HepG2 (cell line): ENCODE measurements at regions not wholly inside any gene's neighbourhood (a gene's known extent, or its start where the extent isn't known, plus 50 kb on each side); places are given as distances from the start of the nearest gene placed in this dataset.

Experiments
- ATAC-seq: fragments of 200-7000 bp; cut with Tn5 transposase; 3 replicates; pipeline ENCODE4 v1.9.1; 2020; ENCODE audit warnings: mild to moderate bottlenecking, moderate library complexity
- BruUV-seq: library from RNA; stranded (reverse); fragments of 400-500 nt; replicated peaks from 2 replicates; lab custom pipeline; 2021; lab: Mats Ljungman, UMichigan
- CTCF ChIA-PET: fragments of 300-600 bp; formaldehyde crosslinking; extraction: SDS; loops from one replicate; lab custom pipeline; 2021; ENCODE audit warnings: low total read pairs, inconsistent platforms, low intra/inter-chr PET ratio; lab: Yijun Ruan, JAX
- POLR2A ChIA-PET: fragments of 350-600 bp; sonication (Branson Sonifier 250); formaldehyde crosslinking; loops from one replicate; lab custom pipeline; 2020; ENCODE audit warnings: antibody characterized with exemption, inconsistent platforms; lab: Yijun Ruan, JAX
- DNase-seq: peaks from one replicate; pipeline ENCODE4 v3.0.0-alpha.2; 2015; ENCODE audit warnings: low spot score
- FAIRE-seq: peaks from 3 replicates; lab custom pipeline; 2011; peaks lifted over from hg19 to GRCh38; lab: Jason Lieb, UNC
- H2AFZ ChIP-seq: one replicate; pipeline ENCODE4 v1.6.1; 2011; ENCODE audit warnings: low read length, inconsistent platforms
- H3K27ac ChIP-seq: fragments of 300-600 bp; 3 replicates; pipeline ENCODE4 v1.8.0; 2011; ENCODE audit warnings: mixed run types, mild to moderate bottlenecking, mixed read lengths, low read length, inconsistent platforms; ENCODE audit not compliant: insufficient read depth; ENCODE audit errors: extremely low read length
- H3K27me3 ChIP-seq, 2 experiments: fragments of 200-600 bp in 1 of 2; 2 replicates in 1 of 2; 3 replicates in 1 of 2; pipeline versions ENCODE4 v1.6.0 to v1.8.0; 2011; ENCODE audit warnings: low read length in 2 of 2, mild to moderate bottlenecking in 2 of 2, moderate library complexity in 2 of 2, inconsistent platforms in 1 of 2; ENCODE audit not compliant: insufficient read depth in 2 of 2, control insufficient read depth in 1 of 2
- H3K36me3 ChIP-seq, 2 experiments: fragments of 200-600 bp in 1 of 2; replicated peaks in 1 of 2; 2 replicates in 1 of 2; 3 replicates in 1 of 2; pipeline versions ENCODE4 v1.5.1 to v1.8.0; 2011; ENCODE audit warnings: low read length in 2 of 2, inconsistent platforms in 1 of 2; ENCODE audit not compliant: insufficient read depth in 2 of 2, control insufficient read depth in 1 of 2
- H3K4me1 ChIP-seq: 2 replicates; pipeline ENCODE4 v1.5.1; 2012; ENCODE audit warnings: low read length, inconsistent platforms; ENCODE audit not compliant: insufficient read depth
- H3K4me2 ChIP-seq: 2 replicates; pipeline ENCODE4 v1.6.0; 2011; ENCODE audit warnings: low read depth, low read length, inconsistent platforms
- H3K4me3 ChIP-seq, 3 experiments: fragments of 200-600 bp in 1 of 3; sonication (generic), shearing (Covaris generic) in 1 of 3; replicated peaks in 1 of 3; 2 replicates each; pipeline ENCODE4 v1.5.1; 2011 to 2016; ENCODE audit warnings: low read length in 3 of 3, inconsistent platforms in 2 of 3, low read depth in 2 of 3, mild to moderate bottlenecking in 2 of 3, control low read depth in 1 of 3, mixed read lengths in 1 of 3; ENCODE audit not compliant: insufficient read depth in 1 of 3
- H3K79me2 ChIP-seq: one replicate; pipeline ENCODE4 v1.6.1; 2011; ENCODE audit warnings: low read length, inconsistent platforms; ENCODE audit not compliant: insufficient read depth
- H3K9ac ChIP-seq: 2 replicates; pipeline ENCODE4 v1.6.0; 2011; ENCODE audit warnings: mild to moderate bottlenecking, low read depth, low read length, inconsistent platforms; ENCODE audit not compliant: insufficient read depth
- H3K9me3 ChIP-seq: 2 replicates; pipeline ENCODE4 v1.5.1; 2012; ENCODE audit warnings: mild to moderate bottlenecking, low read length
- H4K20me1 ChIP-seq: 2 replicates; pipeline ENCODE4 v1.6.0; 2011; ENCODE audit warnings: inconsistent platforms, mild to moderate bottlenecking, low read length, moderate library complexity; ENCODE audit not compliant: insufficient read depth
- KLF11 ChIP-seq: IDR thresholded peaks from 2 replicates; pipeline ENCODE4 v1.6.1; 2016; ENCODE audit warnings: missing compliant biosample characterization
- KLF16 ChIP-seq, 2 experiments: sonication (generic) in 1 of 2; formaldehyde crosslinking in 1 of 2; IDR thresholded peaks; 2 replicates each; pipeline versions ENCODE4 v1.6.1 to v1.8.0; 2016 to 2023; ENCODE audit warnings: missing genetic modification reagents in 2 of 2, missing compliant biosample characterization in 1 of 2
- NCOR1 ChIP-seq: fragments of 200-600 bp; sonication (generic); IDR thresholded peaks from 2 replicates; pipeline ENCODE4 v1.7.0; 2017; ENCODE audit warnings: antibody characterized with exemption, low read length, borderline replicate concordance
- NPAS2 ChIP-seq: sonication (generic); formaldehyde crosslinking; IDR thresholded peaks from 2 replicates; pipeline ENCODE4 v1.8.0; 2022; ENCODE audit warnings: mild to moderate bottlenecking, missing genetic modification reagents, borderline replicate concordance
- REPIN1 ChIP-seq: sonication (generic); formaldehyde crosslinking; IDR thresholded peaks from 2 replicates; pipeline ENCODE4 v1.8.0; 2022; ENCODE audit warnings: missing genetic modification reagents, low read depth, mild to moderate bottlenecking, borderline replicate concordance
- TRIM22 ChIP-seq: fragments of 450-650 bp; IDR thresholded peaks from 2 replicates; pipeline ENCODE4 v1.6.1; 2017
- ZNF510 ChIP-seq: sonication (generic); formaldehyde crosslinking; IDR thresholded peaks from 2 replicates; pipeline ENCODE4 v1.4.0; 2020; ENCODE audit warnings: low read depth, mild to moderate bottlenecking, missing genetic modification reagents
- ZNF546 ChIP-seq: sonication (generic); formaldehyde crosslinking; conservative IDR thresholded peaks from 2 replicates; pipeline ENCODE4 v1.8.1; 2023; ENCODE audit warnings: mild to moderate bottlenecking, missing genetic modification reagents
- ZNF800 ChIP-seq: sonication (generic); formaldehyde crosslinking; IDR thresholded peaks from 2 replicates; pipeline ENCODE4 v1.4.0; 2020; ENCODE audit warnings: missing genetic modification reagents
- WGBS: methylation state at CpG from one replicate; pipeline ENCODE4 v1.1.6; 2017; ENCODE audit warnings: low lambda C conversion rate; 5-methylcytosine and 5-hydroxymethylcytosine counted together
- in situ Hi-C: cut with HindIII; loops from 2 replicates; pipeline ENCODE4 v1.10.0; 2017; ENCODE audit warnings: low pct_unique_long_range_greater_than_20kb; ENCODE audit not compliant: extremely low pct_ligation_motif_present
- intact Hi-C: fragments of 100-400 bp; cut with micrococcal nuclease; formaldehyde crosslinking; loops from one replicate; pipeline ENCODE4 v1.10.0; 2022; ENCODE audit not compliant: unreplicated experiment
- TF ChIP-seq, protein P1 (sequence below): sonication (generic); formaldehyde crosslinking; IDR thresholded peaks from 2 replicates; pipeline ENCODE4 v1.8.1; 2022; ENCODE audit warnings: low read depth, mild to moderate bottlenecking, missing genetic modification reagents
- TF ChIP-seq, protein P2 (sequence below): sonication (generic); formaldehyde crosslinking; conservative IDR thresholded peaks from 2 replicates; pipeline ENCODE4 v1.4.0; 2020; ENCODE audit warnings: missing genetic modification reagents

DNA sequence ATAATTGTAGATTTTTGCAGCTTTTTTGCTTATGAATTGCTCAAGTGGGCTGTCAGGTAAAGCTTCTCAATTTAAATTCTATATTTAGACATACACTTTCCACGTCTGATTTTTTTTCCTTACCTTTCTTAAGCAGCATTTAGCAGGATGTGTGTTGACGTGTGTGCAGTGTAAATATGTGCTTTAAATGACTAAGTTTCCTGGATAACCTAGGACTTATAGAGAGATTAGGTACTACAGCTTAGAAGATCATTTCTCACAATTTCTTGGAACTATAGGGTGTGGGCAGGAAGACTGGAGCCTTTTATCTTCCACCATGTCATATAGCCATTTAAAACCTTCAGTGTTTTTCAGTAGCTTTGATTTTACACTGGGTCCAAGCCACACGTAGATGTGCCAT is 263.5 kb downstream of the NOVA1 start:
- ATAC-seq (no peak), FAIRE-seq (no peak), DNase-seq (no peak)
- Histone ChIP-seq H3K4me3 (no peak overlapping the region), H3K27me3 (no peaks in the 10 kb centered on the region), H3K9me3 (peaks cover 93% of the 10 kb centered on the region), H3K79me2 (no peaks in the 10 kb centered on the region), H3K4me2 (no peak overlapping the region), H3K9ac (no peak overlapping the region), H2AFZ (no peak overlapping the region), H3K4me1 (no peaks in the 10 kb centered on the region), H4K20me1 (no peaks in the 10 kb centered on the region), H3K36me3 (no peaks in the 10 kb centered on the region), H3K27ac (no peak overlapping the region)
- ChIA-PET POLR2A (no interaction called here), CTCF (no interaction called here)
- intact Hi-C loops (no loop called here), in situ Hi-C loops (no loop called here)
- BruUV-seq = no TSS peak
- WGBS = 2% methylated on average over 3 of the region's 3 CpGs
- no peak for TF ChIP-seq ZNF800 (CRISPR knock-in tag)

- WGBS = 8% methylated on average over 11 of the region's 11 CpGs
- FAIRE-seq = no peak
- ATAC-seq = no peak
- H3K4me3 ChIP-seq = no peak overlapping the region
- BruUV-seq = no TSS peak
- no peak for DNase-seq
- H3K79me2 ChIP-seq = no peaks in the 10 kb centered on the region
- H3K9me3 ChIP-seq = peaks cover 91% of the 10 kb centered on the region
- H3K4me2 ChIP-seq = no peak overlapping the region
- H3K4me1 ChIP-seq = no peaks in the 10 kb centered on the region
- no peaks in the 10 kb centered on the region for H3K36me3 ChIP-seq
- H2AFZ ChIP-seq = no peak overlapping the region
- intact Hi-C loops = no loop called here
- no peak overlapping the region for H3K9ac ChIP-seq
- no peaks in the 10 kb centered on the region for H3K27me3 ChIP-seq
- in situ Hi-C loops = no loop called here
- no peaks in the 10 kb centered on the region for H4K20me1 ChIP-seq
- H3K27ac ChIP-seq = no peak overlapping the region
- ChIA-PET CTCF (no interaction called here), POLR2A (no interaction called here)
- TF ChIP-seq REPIN1 (no peak), KLF11 (no peak), TRIM22 (no peak), NPAS2 (no peak), ZNF510 (CRISPR knock-in tag) (no peak), KLF16 (CRISPR knock-in tag; IDR thresholded peaks at IDR 0.05) (no peak), NCOR1 (no peak), ZNF546 (CRISPR knock-in tag) (no peak)
- TF ChIP-seq, protein P1, sequence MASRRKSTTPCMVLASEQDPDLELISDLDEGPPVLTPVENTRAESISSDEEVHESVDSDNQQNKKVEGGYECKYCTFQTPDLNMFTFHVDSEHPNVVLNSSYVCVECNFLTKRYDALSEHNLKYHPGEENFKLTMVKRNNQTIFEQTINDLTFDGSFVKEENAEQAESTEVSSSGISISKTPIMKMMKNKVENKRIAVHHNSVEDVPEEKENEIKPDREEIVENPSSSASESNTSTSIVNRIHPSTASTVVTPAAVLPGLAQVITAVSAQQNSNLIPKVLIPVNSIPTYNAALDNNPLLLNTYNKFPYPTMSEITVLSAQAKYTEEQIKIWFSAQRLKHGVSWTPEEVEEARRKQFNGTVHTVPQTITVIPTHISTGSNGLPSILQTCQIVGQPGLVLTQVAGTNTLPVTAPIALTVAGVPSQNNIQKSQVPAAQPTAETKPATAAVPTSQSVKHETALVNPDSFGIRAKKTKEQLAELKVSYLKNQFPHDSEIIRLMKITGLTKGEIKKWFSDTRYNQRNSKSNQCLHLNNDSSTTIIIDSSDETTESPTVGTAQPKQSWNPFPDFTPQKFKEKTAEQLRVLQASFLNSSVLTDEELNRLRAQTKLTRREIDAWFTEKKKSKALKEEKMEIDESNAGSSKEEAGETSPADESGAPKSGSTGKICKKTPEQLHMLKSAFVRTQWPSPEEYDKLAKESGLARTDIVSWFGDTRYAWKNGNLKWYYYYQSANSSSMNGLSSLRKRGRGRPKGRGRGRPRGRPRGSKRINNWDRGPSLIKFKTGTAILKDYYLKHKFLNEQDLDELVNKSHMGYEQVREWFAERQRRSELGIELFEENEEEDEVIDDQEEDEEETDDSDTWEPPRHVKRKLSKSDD (CRISPR knock-in tag) = no peak
- TF ChIP-seq, protein P2, sequence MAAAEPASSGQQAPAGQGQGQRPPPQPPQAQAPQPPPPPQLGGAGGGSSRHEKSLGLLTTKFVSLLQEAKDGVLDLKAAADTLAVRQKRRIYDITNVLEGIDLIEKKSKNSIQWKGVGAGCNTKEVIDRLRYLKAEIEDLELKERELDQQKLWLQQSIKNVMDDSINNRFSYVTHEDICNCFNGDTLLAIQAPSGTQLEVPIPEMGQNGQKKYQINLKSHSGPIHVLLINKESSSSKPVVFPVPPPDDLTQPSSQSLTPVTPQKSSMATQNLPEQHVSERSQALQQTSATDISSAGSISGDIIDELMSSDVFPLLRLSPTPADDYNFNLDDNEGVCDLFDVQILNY (CRISPR knock-in tag) = no peak
Observed at GRCh38 chr14:26332966-26333365, 264.9 kb downstream of the NOVA1 start.
